HG03060 (cell line): ENCODE measurements at regions not wholly inside any gene's neighbourhood (a gene's known extent, or its start where the extent isn't known, plus 50 kb on each side); places are given as distances from the start of the nearest gene placed in this dataset.
A peak's percentile ranks its signal among the peaks of the same experiment; 100 is the strongest.

ENCODE experiments used
- ATAC-seq: cut with Tn5 transposase; IDR thresholded peaks from one replicate; pipeline ENCODE4 v1.9.1; 2021; ENCODE audit warnings: low read depth, moderate number of reproducible peaks; ENCODE audit not compliant: unreplicated experiment

DNA sequence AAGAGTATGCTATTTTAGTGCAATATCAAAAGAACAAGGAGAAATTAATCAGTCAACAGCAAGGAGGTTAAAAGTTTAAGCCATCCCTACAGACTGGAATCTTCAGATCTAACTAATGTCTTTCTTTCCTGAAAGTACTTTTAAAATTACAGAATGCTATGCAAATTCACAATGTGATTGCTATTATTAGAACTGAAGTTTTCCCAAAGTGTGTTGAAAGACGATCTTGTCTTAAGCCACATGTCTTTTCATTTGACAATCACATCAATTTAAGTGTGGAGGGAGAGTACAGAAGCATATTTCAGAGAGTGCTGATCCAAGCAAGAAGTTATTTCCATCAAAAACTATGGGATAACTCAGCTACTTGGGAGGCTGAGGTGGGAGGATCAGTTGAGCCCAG, 64.7 kb upstream of the TNIP3 start:
- no peak for ATAC-seq

- ATAC-seq = peak; percentile 77
These were observed 63.2 kb upstream of the TNIP3 start for GRCh38 chr4:121227341-121227792.

DNA sequence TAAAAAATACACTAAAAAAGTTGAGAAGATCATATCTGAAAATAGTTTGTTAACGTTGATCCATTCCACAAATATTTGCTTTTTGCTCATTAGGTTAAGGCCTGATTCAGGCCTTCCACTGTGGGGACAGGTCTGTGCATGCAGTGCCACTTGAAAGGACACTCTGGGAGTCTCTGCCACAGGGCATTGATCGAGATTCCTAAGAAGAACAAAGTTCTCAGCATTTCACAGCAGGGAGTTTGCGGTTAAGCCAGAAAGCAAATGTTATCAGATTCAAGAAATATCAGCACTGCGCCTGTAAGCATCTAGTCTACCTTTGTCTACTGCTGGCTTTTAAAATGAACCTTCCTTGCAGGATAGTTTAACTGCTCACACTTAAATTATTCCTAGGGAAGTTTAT, 62.2 kb upstream of the TNIP3 start:
- ATAC-seq = no peak

DNA sequence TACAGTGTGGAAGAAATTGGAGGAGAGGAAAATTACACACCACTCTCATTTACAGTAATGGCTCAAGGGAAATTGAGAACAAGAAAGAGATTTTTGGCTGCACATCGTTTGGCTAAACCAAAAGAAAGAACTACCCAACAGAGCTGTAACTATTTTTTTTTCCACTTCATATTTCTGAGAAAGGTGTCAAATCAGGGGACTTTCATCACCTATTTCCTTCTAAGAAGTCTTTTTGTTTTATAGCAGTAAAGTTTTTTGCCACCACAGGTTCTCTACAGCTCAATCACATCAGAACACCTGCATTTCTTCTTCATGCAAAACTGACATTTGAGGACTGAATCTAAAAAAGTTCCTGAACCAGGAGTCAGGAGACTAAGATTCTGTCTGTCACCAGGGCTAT, 57.5 kb upstream of the TNIP3 start:
- no peak for ATAC-seq

DNA sequence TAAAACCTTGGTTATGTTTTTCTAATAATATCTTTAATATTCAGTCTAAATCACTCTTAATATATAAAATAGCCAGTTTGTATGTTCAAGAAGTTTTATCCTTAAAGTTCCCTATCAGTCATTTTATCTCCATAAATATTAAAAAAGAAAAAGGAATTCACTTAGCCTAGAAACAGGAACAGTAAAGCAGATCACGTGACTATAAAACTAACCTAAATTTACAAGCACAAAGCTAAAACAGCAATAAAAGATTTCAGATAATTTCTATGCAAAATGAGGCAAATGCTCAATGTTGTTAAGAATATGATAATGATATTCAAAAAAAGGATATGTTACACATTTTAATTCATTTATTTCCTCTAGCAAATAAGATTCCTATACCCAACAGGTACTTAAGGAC, 57.1 kb upstream of the TNIP3 start:
- no peak for ATAC-seq

DNA sequence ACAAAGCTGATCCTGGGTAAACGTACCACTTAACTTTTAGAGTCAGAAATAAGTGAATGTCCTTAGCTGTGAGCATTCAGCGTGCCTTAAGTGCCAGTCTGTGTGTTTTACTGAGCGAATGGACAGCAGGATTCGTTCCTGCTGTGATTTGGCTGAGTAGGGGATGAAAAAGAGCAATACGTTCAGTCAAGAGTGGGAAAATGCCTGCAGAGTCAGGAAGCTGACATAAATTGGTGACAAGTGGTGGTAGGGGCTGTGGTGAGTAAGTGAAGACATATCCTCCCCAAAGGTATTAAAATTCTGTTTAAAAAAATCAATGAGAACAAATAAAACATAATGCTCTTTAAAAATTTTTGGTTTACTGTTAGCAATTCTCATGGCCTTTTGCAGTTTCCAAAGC, 56.6 kb upstream of the TNIP3 start:
- no peak for ATAC-seq

DNA sequence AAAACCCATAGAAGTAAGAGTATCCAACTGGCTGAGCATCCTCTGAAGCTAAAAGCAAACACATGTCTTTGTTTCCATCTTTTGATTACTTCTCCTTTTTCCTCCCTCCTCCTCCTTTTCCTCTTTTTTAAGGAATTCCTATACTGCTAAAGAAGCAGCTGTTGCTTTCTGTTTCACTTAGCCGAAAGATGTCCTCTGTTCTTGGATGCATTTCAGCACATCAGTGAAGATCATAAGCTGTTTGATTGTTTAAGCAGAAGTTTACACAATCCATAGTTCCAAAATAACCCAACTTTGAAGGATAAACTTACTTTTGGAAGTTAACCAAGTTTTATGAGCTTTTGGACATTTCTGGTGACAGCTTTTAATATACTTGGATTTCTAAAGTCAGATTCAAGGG, 55.1 kb upstream of the TNIP3 start:
- no peak for ATAC-seq

GRCh38 chr4:121217351-121217750, 53.2 kb upstream of the TNIP3 start:
- ATAC-seq = no peak

GRCh38 chr4:121216461-121216860, 52.3 kb upstream of the TNIP3 start:
- ATAC-seq = no peak

DNA sequence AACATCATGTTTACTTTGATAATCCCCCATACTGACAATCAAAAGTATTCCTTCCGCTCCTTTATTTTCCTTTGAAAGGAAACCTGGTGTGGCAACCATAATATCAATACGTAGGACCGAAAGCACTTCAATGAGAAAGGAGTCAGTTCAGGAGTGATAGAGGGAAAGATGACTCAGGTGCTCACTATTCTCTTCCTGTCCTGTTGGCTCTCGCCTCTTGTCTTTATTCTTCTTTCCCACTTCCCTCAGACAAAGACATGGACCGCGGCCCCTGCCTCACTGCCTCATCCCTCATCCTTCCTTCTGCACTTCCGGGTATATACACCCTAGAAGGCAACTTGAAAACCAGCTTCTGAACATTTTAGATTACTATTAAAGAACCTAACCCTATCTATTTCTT, 49.8 kb upstream of the TNIP3 start:
- ATAC-seq = no peak
